H1 (cell line): ENCODE measurements at regions not wholly inside any gene's neighbourhood (a gene's known extent, or its start where the extent isn't known, plus 50 kb on each side); places are given as distances from the start of the nearest gene placed in this dataset.

Experiments used
- CTCF ChIA-PET: fragments of 300-600 bp; sonication (Branson Sonifier 250); formaldehyde crosslinking; loops from one replicate; lab custom pipeline; 2021; ENCODE audit not compliant: partially characterized antibody; lab: Charles Lee
- POLR2A ChIA-PET: fragments of 300-600 bp; sonication (Branson Sonifier 250); formaldehyde crosslinking; loops from one replicate; lab custom pipeline; 2021; ENCODE audit warnings: inconsistent platforms; ENCODE audit not compliant: partially characterized antibody; lab: Charles Lee
- DNase-seq, 2 experiments: peaks; one replicate each; pipeline versions ENCODE4 v3.0.0 to v3.0.0-alpha.2; 2010 to 2022; ENCODE audit warnings: low spot score in 2 of 2, low read depth in 1 of 2, mixed read lengths in 1 of 2
- FAIRE-seq: peaks from 2 replicates; lab custom pipeline; 2011; peaks lifted over from hg19 to GRCh38; lab: Jason Lieb, UNC
- H2AFZ ChIP-seq: 2 replicates; pipeline ENCODE4 v1.8.1; 2012; ENCODE audit warnings: low read length, inconsistent platforms
- H2AK5ac ChIP-seq: 2 replicates; pipeline ENCODE4 v1.6.1; 2013; ENCODE audit warnings: low read depth, low read length
- H2BK120ac ChIP-seq: replicated peaks from 2 replicates; pipeline ENCODE3; 2013; ENCODE audit warnings: low read depth, low read length, inconsistent platforms
- H2BK12ac ChIP-seq: 2 replicates; pipeline ENCODE4 v1.6.1; 2013; ENCODE audit warnings: low read depth, low read length
- H2BK15ac ChIP-seq: 2 replicates; pipeline ENCODE4 v1.6.1; 2013; ENCODE audit warnings: low read length
- H2BK20ac ChIP-seq: 2 replicates; pipeline ENCODE4 v1.6.1; 2013; ENCODE audit warnings: low read length
- H2BK5ac ChIP-seq: 2 replicates; pipeline ENCODE4 v1.6.1; 2013; ENCODE audit warnings: low read depth, low read length
- H3K14ac ChIP-seq: 2 replicates; pipeline ENCODE4 v1.6.1; 2013; ENCODE audit warnings: inconsistent platforms; ENCODE audit not compliant: insufficient read length
- H3K18ac ChIP-seq: 2 replicates; pipeline ENCODE4 v1.6.1; 2013; ENCODE audit warnings: low read length; ENCODE audit errors: extremely low read depth
- H3K23ac ChIP-seq: 2 replicates; pipeline ENCODE4 v1.6.1; 2013; ENCODE audit warnings: inconsistent platforms; ENCODE audit not compliant: insufficient read length
- H3K23me2 ChIP-seq: 2 replicates; pipeline ENCODE4 v1.6.1; 2013; ENCODE audit warnings: low read depth, low read length
- H3K27ac ChIP-seq: 2 replicates; pipeline ENCODE4 v1.6.1; 2011; ENCODE audit warnings: low read depth, low read length, inconsistent platforms
- H3K27me3 ChIP-seq, 4 experiments: replicated peaks in 1 of 4; 1 replicate in 1 of 4; 2 replicates in 3 of 4; pipeline versions ENCODE4 v1.6.1 to v1.8.1; 2011 to 2013; ENCODE audit warnings: low read length in 3 of 4, mild to moderate bottlenecking in 3 of 4, inconsistent platforms in 2 of 4, mixed read lengths in 2 of 4, moderate library complexity in 1 of 4; ENCODE audit not compliant: control insufficient read depth in 3 of 4, insufficient read depth in 3 of 4; ENCODE audit errors: extremely low read depth in 1 of 4
- H3K36me3 ChIP-seq, 4 experiments: 2 replicates each; pipeline versions ENCODE4 v1.6.1 to v1.8.1; 2011 to 2013; ENCODE audit warnings: mild to moderate bottlenecking in 4 of 4, low read length in 3 of 4, moderate library complexity in 2 of 4, control low read depth in 1 of 4, inconsistent platforms in 1 of 4; ENCODE audit not compliant: insufficient read depth in 4 of 4, control insufficient read depth in 2 of 4
- H3K4ac ChIP-seq: replicated peaks from 2 replicates; pipeline ENCODE3; 2013; ENCODE audit warnings: low read length, low read depth, mixed read lengths, inconsistent platforms; ENCODE audit not compliant: insufficient read length
- H3K4me1 ChIP-seq, 4 experiments: replicated peaks in 1 of 4; 1 replicate in 1 of 4; 2 replicates in 3 of 4; pipeline versions ENCODE4 v1.6.1 to v1.8.1; 2011 to 2013; ENCODE audit warnings: low read length in 3 of 4, inconsistent platforms in 2 of 4, mixed read lengths in 1 of 4; ENCODE audit not compliant: insufficient read depth in 4 of 4, control insufficient read depth in 3 of 4
- H3K4me2 ChIP-seq, 2 experiments: 2 replicates each; pipeline versions ENCODE4 v1.6.1 to v1.8.1; 2011 to 2013; ENCODE audit warnings: low read depth in 2 of 2, low read length in 2 of 2, control low read depth in 1 of 2, inconsistent platforms in 1 of 2, mild to moderate bottlenecking in 1 of 2; ENCODE audit not compliant: insufficient read depth in 1 of 2
- H3K4me3 ChIP-seq, 4 experiments: fragments of 200-600, 300-600 bp in 1 of 4; sonication (generic), shearing (Covaris generic), sonication (Bioruptor Twin) in 1 of 4; 2 replicates each; pipeline versions ENCODE4 v1.5.1 to v1.8.1; 2011 to 2016; ENCODE audit warnings: low read length in 4 of 4, low read depth in 3 of 4, control low read depth in 2 of 4, inconsistent platforms in 2 of 4, mild to moderate bottlenecking in 2 of 4, mixed read lengths in 1 of 4, moderate library complexity in 1 of 4; ENCODE audit not compliant: insufficient read depth in 2 of 4; ENCODE audit errors: extremely low read depth in 1 of 4
- H3K56ac ChIP-seq: replicated peaks from 2 replicates; pipeline ENCODE3; 2013; ENCODE audit warnings: low read depth, mild to moderate bottlenecking, mixed read lengths, low read length, inconsistent platforms; ENCODE audit not compliant: insufficient read length
- H3K79me1 ChIP-seq: 2 replicates; pipeline ENCODE4 v1.6.1; 2013; ENCODE audit warnings: low read depth, low read length, control low read depth
- H3K79me2 ChIP-seq, 2 experiments: 2 replicates each; pipeline versions ENCODE4 v1.6.1 to v1.8.1; 2012 to 2013; ENCODE audit warnings: low read length in 2 of 2, mild to moderate bottlenecking in 2 of 2, inconsistent platforms in 1 of 2; ENCODE audit not compliant: insufficient read depth in 2 of 2, control insufficient read depth in 1 of 2
- H3K9ac ChIP-seq, 4 experiments: replicated peaks in 1 of 4; 1 replicate in 1 of 4; 2 replicates in 3 of 4; pipeline versions ENCODE4 v1.6.1 to v1.8.1; 2011 to 2013; ENCODE audit warnings: low read depth in 3 of 4, low read length in 3 of 4, control low read depth in 2 of 4, mild to moderate bottlenecking in 2 of 4, moderate library complexity in 2 of 4, inconsistent platforms in 1 of 4; ENCODE audit errors: extremely low read depth in 1 of 4
- H3K9me3 ChIP-seq, 2 experiments: 2 replicates each; pipeline versions ENCODE4 v1.6.1 to v1.8.1; 2012 to 2013; ENCODE audit warnings: mild to moderate bottlenecking in 2 of 2, moderate library complexity in 2 of 2, control low read depth in 1 of 2, inconsistent platforms in 1 of 2, low read depth in 1 of 2, low read length in 1 of 2, mixed read lengths in 1 of 2; ENCODE audit not compliant: insufficient read depth in 2 of 2
- H4K20me1 ChIP-seq, 2 experiments: replicated peaks in 1 of 2; 2 replicates each; pipeline versions ENCODE3 to v1.8.1; 2011 to 2013; ENCODE audit warnings: inconsistent platforms in 2 of 2, low read length in 2 of 2, mild to moderate bottlenecking in 1 of 2; ENCODE audit not compliant: insufficient read depth in 2 of 2, control insufficient read depth in 1 of 2
- H4K5ac ChIP-seq: 2 replicates; pipeline ENCODE4 v1.6.1; 2013; ENCODE audit warnings: low read length, low read depth, mixed read lengths, inconsistent platforms; ENCODE audit not compliant: insufficient read length
- H4K8ac ChIP-seq: 2 replicates; pipeline ENCODE4 v1.8.0; 2013; ENCODE audit warnings: mild to moderate bottlenecking, moderate library complexity, low read length, inconsistent platforms; ENCODE audit not compliant: insufficient read depth; ENCODE audit errors: extremely low read depth
- H4K91ac ChIP-seq: replicated peaks from 2 replicates; pipeline ENCODE3; 2013; ENCODE audit warnings: low read length, mixed read lengths, inconsistent platforms; ENCODE audit not compliant: insufficient read length
- BACH1 ChIP-seq: IDR thresholded peaks from 2 replicates; pipeline ENCODE4 v1.6.1; 2012; ENCODE audit warnings: low read length, improper control_type of control experiment
- BRCA1 ChIP-seq: IDR thresholded peaks from 2 replicates; pipeline ENCODE4 v1.6.1; 2012; ENCODE audit warnings: low read depth, low read length, improper control_type of control experiment
- CHD2 ChIP-seq: IDR thresholded peaks from 2 replicates; pipeline ENCODE4 v1.6.1; 2012; ENCODE audit warnings: low read length, improper control_type of control experiment
- EGR1 ChIP-seq: IDR thresholded peaks from 2 replicates; pipeline ENCODE4 v1.6.1; 2011; ENCODE audit warnings: low read depth, low read length, borderline replicate concordance
- EP300 ChIP-seq, 2 experiments: IDR thresholded peaks; 1 replicate in 1 of 2; 2 replicates in 1 of 2; pipeline ENCODE4 v1.6.1; 2011 to 2012; ENCODE audit warnings: low read depth in 2 of 2, low read length in 2 of 2, mild to moderate bottlenecking in 2 of 2, borderline replicate concordance in 1 of 2, inconsistent platforms in 1 of 2, moderate library complexity in 1 of 2
- HDAC2 ChIP-seq, 2 experiments: fragments of 300-600 bp in 1 of 2; sonication (generic) in 1 of 2; IDR thresholded peaks; 2 replicates each; pipeline ENCODE4 v1.6.1; 2011 to 2012; ENCODE audit warnings: low read depth in 2 of 2, low read length in 2 of 2, mild to moderate bottlenecking in 2 of 2, moderate library complexity in 2 of 2, borderline replicate concordance in 1 of 2, inconsistent platforms in 1 of 2
- KDM1A ChIP-seq: fragments of 200-600, 300-600 bp; sonication (generic); IDR thresholded peaks from 2 replicates; pipeline ENCODE4 v1.7.1; 2016; ENCODE audit warnings: mild to moderate bottlenecking, low read length, borderline replicate concordance
- KDM5A ChIP-seq: fragments of 200-600 bp; IDR thresholded peaks from 2 replicates; pipeline ENCODE4 v1.7.1; 2012; ENCODE audit warnings: mild to moderate bottlenecking, low read length, inconsistent platforms, mixed read lengths
- NRF1 ChIP-seq: IDR thresholded peaks from 2 replicates; pipeline ENCODE4 v1.6.1; 2011; ENCODE audit warnings: mild to moderate bottlenecking, low read depth, low read length, improper control_type of control experiment
- POLR2AphosphoS5 ChIP-seq: IDR thresholded peaks from 2 replicates; pipeline ENCODE4 v1.6.1; 2011; ENCODE audit warnings: low read depth, low read length
- RBBP5 ChIP-seq: IDR thresholded peaks from 2 replicates; pipeline ENCODE4 v1.7.1; 2012; ENCODE audit warnings: low read depth, mild to moderate bottlenecking, inconsistent platforms, low read length, moderate library complexity, borderline replicate concordance
- RXRA ChIP-seq: IDR thresholded peaks from 2 replicates; pipeline ENCODE4 v1.6.1; 2011; ENCODE audit warnings: low read depth, mild to moderate bottlenecking, low read length, moderate library complexity; ENCODE audit not compliant: insufficient read depth
- TAF1 ChIP-seq: IDR thresholded peaks from 2 replicates; pipeline ENCODE4 v1.6.1; 2011; ENCODE audit warnings: mild to moderate bottlenecking, low read depth, low read length
- WGBS, 2 experiments: shearing (Covaris generic) in 1 of 2; methylation state at CpG; one replicate each; pipeline versions ENCODE4 v1.1.6 to v1.1.7; 2013 to 2015; ENCODE audit warnings: low lambda C conversion rate in 2 of 2, mixed read lengths in 2 of 2, inconsistent platforms in 1 of 2, low coverage in 1 of 2, missing lambda C conversion rate in 1 of 2; ENCODE audit not compliant: insufficient replicate concordance in 2 of 2, insufficient coverage in 1 of 2, insufficient read length in 1 of 2; ENCODE audit errors: extremely low coverage in 1 of 2, missing lambda C conversion rate in 1 of 2; 5-methylcytosine and 5-hydroxymethylcytosine counted together
- TF ChIP-seq, protein P1 (sequence below): IDR thresholded peaks from 2 replicates; pipeline ENCODE4 v1.6.1; 2012; ENCODE audit warnings: inconsistent platforms

DNA sequence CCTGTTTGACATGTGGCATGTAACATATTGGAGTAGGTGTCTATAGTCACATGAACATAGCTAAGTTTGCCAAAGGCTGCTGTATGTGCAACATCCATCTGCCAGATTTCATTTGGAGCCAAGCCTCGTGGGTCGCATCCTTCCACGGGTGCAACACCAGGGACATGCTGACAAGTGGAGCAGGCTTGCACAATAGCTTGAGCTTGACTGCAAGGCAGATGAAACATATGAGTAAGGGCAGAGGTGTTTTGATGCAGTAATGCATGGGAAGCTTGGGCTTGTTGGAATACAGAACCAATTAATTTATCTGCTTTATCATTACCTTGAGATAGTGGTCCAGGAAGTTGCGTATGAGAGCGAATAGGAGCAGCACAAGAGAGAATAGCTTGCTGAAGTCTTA lies 74.1 kb upstream of the BTN3A2 start:
- H3K36me3 ChIP-seq, result no peaks in the 10 kb centered on the region; a peak in 1 of 8 replicates
- POLR2A ChIA-PET, result interaction anchor here (0.9 to 6.6 kb wide), 6 partner anchors 7 to 133 kb away, joined by 3 to 52 read pairs (median 12); a partner anchor contains a TSS
- no peak overlapping the region for H3K4ac ChIP-seq
- peaks cover 0 to under 1% (median 0%) of the 10 kb centered on the region in 4 experiments; a peak in 1 of 7 replicates for H3K27me3 ChIP-seq
- H3K23ac ChIP-seq, result no peak overlapping the region
- H2BK20ac ChIP-seq, result no peak overlapping the region
- H3K79me1 ChIP-seq, result no peaks in the 10 kb centered on the region
- 92% methylated on average over 5 of the region's 5 CpGs; no CpG with 5 or more reads in 1 of the 2 experiments for WGBS, 2 experiments
- no peak overlapping the region for H3K27ac ChIP-seq
- H2AK5ac ChIP-seq, result no peak overlapping the region
- CTCF ChIA-PET, result interaction anchor here (1.0 to 1.4 kb wide), 2 partner anchors 17 to 32 kb away, joined by 3 to 7 read pairs; no protein-coding TSS in a partner anchor
- H3K23me2 ChIP-seq, result peaks cover 1% of the 10 kb centered on the region; the same call in 1 of the 2 replicates
- H2BK120ac ChIP-seq, result no peak overlapping the region
- no peak overlapping the region for H3K4me2 ChIP-seq
- peaks cover 0 to 4% (median 2%) of the 10 kb centered on the region in 4 experiments; a peak in 2 of 7 replicates for H3K4me1 ChIP-seq
- H4K5ac ChIP-seq, result no peak overlapping the region
- no peak overlapping the region for H4K8ac ChIP-seq
- H3K14ac ChIP-seq, result no peak overlapping the region
- no peak overlapping the region for H2AFZ ChIP-seq
- H3K79me2 ChIP-seq, result no peaks in the 10 kb centered on the region
- no peak overlapping the region for H2BK5ac ChIP-seq
- no peak overlapping the region for H3K56ac ChIP-seq
- H3K9me3 ChIP-seq, result no peaks in the 10 kb centered on the region
- H2BK12ac ChIP-seq, result no peak overlapping the region
- no peak overlapping the region for H3K4me3 ChIP-seq
- H3K18ac ChIP-seq, result no peak overlapping the region
- no peaks in the 10 kb centered on the region for H4K20me1 ChIP-seq
- H4K91ac ChIP-seq, result no peak overlapping the region
- H3K9ac ChIP-seq, result no peak overlapping the region
- DNase-seq (no peak), FAIRE-seq (no peak)
- H2BK15ac ChIP-seq, result no peak overlapping the region
- no peak for TF ChIP-seq POLR2AphosphoS5
- TF ChIP-seq NRF1, result no peak
- TF ChIP-seq HDAC2 (IDR thresholded peaks at IDR 0.05; ENCODE audit: borderline replicate concordance in 1 of 2, low read depth in 2 of 2, low read length in 2 of 2), result no peak
- TF ChIP-seq TAF1, result no peak
- TF ChIP-seq BACH1, result no peak
- no peak for TF ChIP-seq EP300 (IDR thresholded peaks at IDR 0.05; ENCODE audit: borderline replicate concordance in 1 of 2, low read depth in 2 of 2, low read length in 2 of 2)
- no peak for TF ChIP-seq RBBP5
- no peak for TF ChIP-seq RXRA
- no peak for TF ChIP-seq KDM5A
- TF ChIP-seq CHD2, result no peak
- no peak for TF ChIP-seq KDM1A
- TF ChIP-seq, protein P1, sequence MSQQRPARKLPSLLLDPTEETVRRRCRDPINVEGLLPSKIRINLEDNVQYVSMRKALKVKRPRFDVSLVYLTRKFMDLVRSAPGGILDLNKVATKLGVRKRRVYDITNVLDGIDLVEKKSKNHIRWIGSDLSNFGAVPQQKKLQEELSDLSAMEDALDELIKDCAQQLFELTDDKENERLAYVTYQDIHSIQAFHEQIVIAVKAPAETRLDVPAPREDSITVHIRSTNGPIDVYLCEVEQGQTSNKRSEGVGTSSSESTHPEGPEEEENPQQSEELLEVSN, result no peak
- TF ChIP-seq EGR1, result no peak
- TF ChIP-seq BRCA1, result no peak
